HCT116 (cell line): ENCODE measurements at regions not wholly inside any gene's neighbourhood (a gene's known extent, or its start where the extent isn't known, plus 50 kb on each side); places are given as distances from the start of the nearest gene placed in this dataset.

Experiments used
- ATAC-seq: fragments of 200-7000 bp; cut with Tn5 transposase; 2 replicates; pipeline ENCODE4 v1.9.1; 2020; ENCODE audit warnings: mild to moderate bottlenecking, moderate library complexity
- BruUV-seq: library from RNA; stranded (reverse); fragments of 400-500 nt; replicated peaks from 2 replicates; lab custom pipeline; 2021; lab: Mats Ljungman, UMichigan
- CTCF ChIA-PET: fragments of 300-600 bp; sonication (Branson Sonifier 250); formaldehyde crosslinking; loops from one replicate; lab custom pipeline; 2021; ENCODE audit warnings: antibody characterized with exemption; lab: Charles Lee
- POLR2A ChIA-PET: fragments of 300-600, 350-600 bp; sonication (Branson Sonifier 250); formaldehyde crosslinking; loops from one replicate; lab custom pipeline; 2021; ENCODE audit warnings: antibody characterized with exemption; lab: Charles Lee
- RAD21 ChIA-PET, 2 experiments: fragments of 300-600 bp; sonication (Branson Sonifier 250); formaldehyde crosslinking; loops; one replicate each; lab custom pipeline; 2023; ENCODE audit warnings: low total read pairs in 2 of 2; ENCODE audit not compliant: uncharacterized antibody in 2 of 2, unreplicated experiment in 2 of 2, low non-redundant PET in 1 of 2; lab: Charles Lee
- DNase-seq: peaks from one replicate; pipeline ENCODE4 v3.0.0-alpha.2; 2010; ENCODE audit warnings: low read depth, low spot score
- H2AFZ ChIP-seq: fragments of 200-600 bp; shearing (Covaris generic), sonication (generic); 2 replicates; pipeline ENCODE4 v1.6.1; 2017; ENCODE audit warnings: low read depth, mixed run types, mixed read lengths, antibody characterized with exemption, low read length; ENCODE audit not compliant: poor library complexity, severe bottlenecking
- H3K27ac ChIP-seq: 2 replicates; pipeline ENCODE4 v1.5.1; 2012; ENCODE audit warnings: low read depth, low read length
- H3K27me3 ChIP-seq: fragments of 200-600 bp; sonication (generic); 2 replicates; pipeline ENCODE4 v1.6.1; 2016; ENCODE audit warnings: mixed run types, low read length, mixed read lengths; ENCODE audit not compliant: insufficient read depth
- H3K36me3 ChIP-seq, 2 experiments: fragments of 200-500 bp in 1 of 2; fragments of 200-600 bp in 1 of 2; sonication (Bioruptor generic) in 1 of 2; sonication (generic) in 1 of 2; 2 replicates each; pipeline versions ENCODE4 v1.5.1 to v1.6.1; 2014 to 2016; ENCODE audit warnings: low read length in 2 of 2, inconsistent platforms in 1 of 2, mixed read lengths in 1 of 2, mixed run types in 1 of 2; ENCODE audit not compliant: insufficient read depth in 2 of 2, control insufficient read depth in 1 of 2
- H3K4me1 ChIP-seq, 2 experiments: fragments of 200-600 bp in 1 of 2; sonication (generic) in 1 of 2; 2 replicates each; pipeline versions ENCODE4 v1.5.1 to v1.6.1; 2012 to 2017; ENCODE audit warnings: low read length in 2 of 2, inconsistent platforms in 1 of 2, mild to moderate bottlenecking in 1 of 2, mixed read lengths in 1 of 2, mixed run types in 1 of 2, moderate library complexity in 1 of 2; ENCODE audit not compliant: insufficient read depth in 2 of 2, control insufficient read depth in 1 of 2
- H3K4me2 ChIP-seq: fragments of 200-600 bp; sonication (generic); 2 replicates; pipeline ENCODE4 v1.6.1; 2017; ENCODE audit warnings: mixed run types, low read length, mixed read lengths
- H3K4me3 ChIP-seq, 2 experiments: fragments of 200-600 bp in 1 of 2; sonication (generic) in 1 of 2; replicated peaks in 1 of 2; 2 replicates each; pipeline ENCODE4 v1.5.1; 2011 to 2016; ENCODE audit warnings: low read length in 2 of 2, control low read depth in 1 of 2, low read depth in 1 of 2, mild to moderate bottlenecking in 1 of 2, mixed read lengths in 1 of 2, mixed run types in 1 of 2
- H3K79me2 ChIP-seq: fragments of 200-600 bp; sonication (generic); 2 replicates; pipeline ENCODE4 v1.6.1; 2017; ENCODE audit warnings: mild to moderate bottlenecking, mixed run types, low read length, moderate library complexity, mixed read lengths; ENCODE audit not compliant: insufficient read depth
- H3K9ac ChIP-seq: fragments of 200-600 bp; sonication (generic); 2 replicates; pipeline ENCODE4 v1.6.1; 2016; ENCODE audit warnings: low read length, mixed read lengths
- H3K9me2 ChIP-seq: fragments of 200-600 bp; sonication (generic), shearing (Covaris generic); 2 replicates; pipeline ENCODE4 v1.6.1; 2017; ENCODE audit warnings: mixed run types, mild to moderate bottlenecking, moderate library complexity; ENCODE audit not compliant: insufficient read depth
- H3K9me3 ChIP-seq, 2 experiments: fragments of 200-500 bp in 1 of 2; fragments of 200-600 bp in 1 of 2; sonication (Bioruptor generic) in 1 of 2; sonication (generic) in 1 of 2; 2 replicates each; pipeline ENCODE4 v1.6.1; 2014 to 2017; ENCODE audit warnings: low read length in 2 of 2, mixed read lengths in 2 of 2, inconsistent platforms in 1 of 2, low read depth in 1 of 2, mild to moderate bottlenecking in 1 of 2, mixed run types in 1 of 2, moderate library complexity in 1 of 2; ENCODE audit not compliant: control insufficient read depth in 1 of 2, insufficient read depth in 1 of 2
- H4K20me1 ChIP-seq: fragments of 200-600 bp; sonication (generic), shearing (Covaris generic); 2 replicates; pipeline ENCODE4 v1.6.1; 2017; ENCODE audit warnings: mixed run types, mild to moderate bottlenecking, moderate library complexity; ENCODE audit not compliant: insufficient read depth
- CEBPB ChIP-seq: IDR thresholded peaks from 2 replicates; pipeline ENCODE4 v1.6.1; 2012; ENCODE audit warnings: low read depth
- CTCF ChIP-seq, 3 experiments: fragments of 200-600 bp in 1 of 3; sonication (generic) in 1 of 3; IDR thresholded peaks in 2 of 3; conservative IDR thresholded peaks in 1 of 3; 2 replicates each; pipeline ENCODE4 v1.5.1; 2012 to 2017; ENCODE audit warnings: low read depth in 2 of 3, low read length in 2 of 3, antibody characterized with exemption in 1 of 3, borderline replicate concordance in 1 of 3, control low read depth in 1 of 3, mild to moderate bottlenecking in 1 of 3, mixed read lengths in 1 of 3, mixed run types in 1 of 3, moderate library complexity in 1 of 3; ENCODE audit not compliant: insufficient read depth in 1 of 3
- EZH2 ChIP-seq: fragments of 200-600 bp; sonication (generic); IDR thresholded peaks from 2 replicates; pipeline ENCODE4 v1.6.1; 2017; ENCODE audit warnings: antibody characterized with exemption, mixed run types
- JUND ChIP-seq: IDR thresholded peaks from 2 replicates; pipeline ENCODE4 v1.6.1; 2012
- POLR2A ChIP-seq: IDR thresholded peaks from 2 replicates; pipeline ENCODE4 v1.7.0; 2011; ENCODE audit warnings: borderline replicate concordance; ENCODE audit not compliant: insufficient read depth, insufficient read length; ENCODE audit errors: extremely low read depth
- POLR2AphosphoS5 ChIP-seq: IDR thresholded peaks from 2 replicates; pipeline ENCODE4 v1.6.1; 2011; ENCODE audit warnings: mild to moderate bottlenecking, low read depth, low read length, moderate library complexity
- TCF7L2 ChIP-seq: IDR thresholded peaks from 2 replicates; pipeline ENCODE4 v1.7.0; 2011; ENCODE audit warnings: borderline replicate concordance, inconsistent platforms; ENCODE audit not compliant: insufficient read depth, insufficient read length; ENCODE audit errors: extremely low read depth
- ZBTB33 ChIP-seq: IDR thresholded peaks from 2 replicates; pipeline ENCODE4 v1.6.1; 2011; ENCODE audit warnings: mild to moderate bottlenecking, low read length, moderate library complexity; ENCODE audit not compliant: insufficient replicate concordance; ENCODE audit errors: extremely low read depth
- ZFX ChIP-seq: fragments of 450-650 bp; IDR thresholded peaks from 2 replicates; pipeline ENCODE4 v1.6.1; 2017
- ZNF274 ChIP-seq: fragments of 200-500 bp; sonication (Bioruptor generic); IDR thresholded peaks from 2 replicates; pipeline ENCODE4 v1.6.1; 2014; ENCODE audit warnings: mild to moderate bottlenecking, low read depth, low read length, inconsistent platforms
- intact Hi-C: fragments of 100-400 bp; cut with micrococcal nuclease; formaldehyde crosslinking; loops from 2 replicates; pipeline ENCODE4 v1.10.0; 2022

- TF ChIP-seq CEBPB (no peak), JUND (no peak), CTCF (IDR thresholded peaks at IDR 0.05 in 2 of 3, conservative IDR thresholded peaks at IDR 0.05 in 1 of 3; ENCODE audit: borderline replicate concordance in 1 of 3, insufficient read depth in 1 of 3, low read depth in 2 of 3, low read length in 2 of 3) (no peak), ZFX (no peak), TCF7L2 (no peak), EZH2 (no peak), ZNF274 (no peak), POLR2A (no peak)
These were observed 222.1 kb upstream of the OBI1 start (continued) for GRCh38 chr13:78881054-78881453.

GRCh38 chr13:78876915-78877549, 218.1 kb upstream of the OBI1 start:
- no peaks in the 10 kb centered on the region for H3K4me1 ChIP-seq
- DNase-seq = no peak
- no peak overlapping the region for H3K4me3 ChIP-seq
- RAD21 ChIA-PET = no interaction called here
- peaks cover 9% of the 10 kb centered on the region; the same call in 1 of the 2 replicates for H3K27me3 ChIP-seq
- no peaks in the 10 kb centered on the region for H3K79me2 ChIP-seq
- TF ChIP-seq POLR2AphosphoS5 = no peak
- TF ChIP-seq POLR2A = no peak
- TF ChIP-seq ZBTB33 = no peak
- TF ChIP-seq TCF7L2 = no peak
- no peak for TF ChIP-seq CTCF (IDR thresholded peaks at IDR 0.05 in 2 of 3, conservative IDR thresholded peaks at IDR 0.05 in 1 of 3; ENCODE audit: borderline replicate concordance in 1 of 3, insufficient read depth in 1 of 3, low read depth in 2 of 3, low read length in 2 of 3)
- TF ChIP-seq, all 23 proteins: peak for 0
- Histone ChIP-seq H2AFZ (no peak overlapping the region), H4K20me1 (no peaks in the 10 kb centered on the region), H3K9me2 (no peaks in the 10 kb centered on the region), H3K9me3 (no peaks in the 10 kb centered on the region), H3K4me2 (no peak overlapping the region), H3K36me3 (no peaks in the 10 kb centered on the region), H3K9ac (no peak overlapping the region), H3K27ac (no peak overlapping the region)
- intact Hi-C loops = no loop called here
- no TSS peak for BruUV-seq
- ChIA-PET POLR2A (no interaction called here), CTCF (no interaction called here)
- ATAC-seq = no peak
